OCI-LY7 (cell line): ENCODE measurements at regions not wholly inside any gene's neighbourhood (a gene's known extent, or its start where the extent isn't known, plus 50 kb on each side); places are given as distances from the start of the nearest gene placed in this dataset.

ENCODE experiments used
- BruUV-seq: library from RNA; stranded (reverse); fragments of 400-500 nt; replicated peaks from 2 replicates; lab custom pipeline; 2021; lab: Mats Ljungman, UMichigan
- CTCF ChIA-PET: fragments of 300-600 bp; sonication (Branson Sonifier 250); formaldehyde crosslinking; loops from one replicate; lab custom pipeline; 2022; ENCODE audit warnings: antibody characterized with exemption; ENCODE audit not compliant: unreplicated experiment; lab: Charles Lee
- POLR2A ChIA-PET: fragments of 300-600 bp; sonication (Branson Sonifier 250); formaldehyde crosslinking; loops from one replicate; lab custom pipeline; 2022; ENCODE audit warnings: antibody characterized with exemption; lab: Charles Lee
- DNase-seq: peaks from one replicate; pipeline ENCODE4 v3.0.0-alpha.2; 2015; ENCODE audit warnings: low spot score
- H2AFZ ChIP-seq: fragments of 200-600 bp; sonication (generic), shearing (Covaris generic); 2 replicates; pipeline ENCODE4 v1.6.1; 2014; ENCODE audit warnings: mild to moderate bottlenecking, antibody characterized with exemption, low read length, moderate library complexity
- H3K27ac ChIP-seq: fragments of 200-600 bp; sonication (generic); 2 replicates; pipeline ENCODE4 v1.5.1; 2014; ENCODE audit warnings: mixed run types, low read depth, mild to moderate bottlenecking, moderate library complexity, low read length, inconsistent platforms; ENCODE audit not compliant: poor library complexity, severe bottlenecking
- H3K36me3 ChIP-seq: fragments of 200-600 bp; sonication (generic); 2 replicates; pipeline ENCODE4 v1.6.1; 2014; ENCODE audit warnings: mild to moderate bottlenecking, antibody characterized with exemption, low read length, moderate library complexity, mixed read lengths; ENCODE audit not compliant: insufficient read depth
- H3K4me1 ChIP-seq: fragments of 200-600 bp; sonication (generic); 2 replicates; pipeline ENCODE4 v1.5.1; 2014; ENCODE audit warnings: mild to moderate bottlenecking, low read length; ENCODE audit not compliant: insufficient read depth, poor library complexity, severe bottlenecking
- H3K4me2 ChIP-seq: fragments of 200-600 bp; sonication (generic); 2 replicates; pipeline ENCODE4 v1.6.1; 2014; ENCODE audit warnings: mild to moderate bottlenecking, low read length
- H3K4me3 ChIP-seq: fragments of 200-600 bp; sonication (generic); 2 replicates; pipeline ENCODE4 v1.5.1; 2014; ENCODE audit warnings: mild to moderate bottlenecking, low read depth, low read length; ENCODE audit not compliant: poor library complexity, severe bottlenecking
- H3K79me2 ChIP-seq: fragments of 200-600 bp; sonication (generic); 2 replicates; pipeline ENCODE4 v1.6.1; 2016; ENCODE audit warnings: low read depth, mild to moderate bottlenecking, low read length, moderate library complexity, mixed read lengths; ENCODE audit not compliant: insufficient read depth
- H3K9me2 ChIP-seq: fragments of 200-600 bp; sonication (generic); 2 replicates; pipeline ENCODE4 v1.6.1; 2016; ENCODE audit warnings: mild to moderate bottlenecking, low read length, mixed read lengths; ENCODE audit not compliant: insufficient read depth
- H3K9me3 ChIP-seq: fragments of 200-600 bp; sonication (generic); 2 replicates; pipeline ENCODE4 v1.6.1; 2014; ENCODE audit warnings: mild to moderate bottlenecking, mixed run types, low read length, mixed read lengths
- H4K20me1 ChIP-seq: fragments of 200-600 bp; sonication (generic); 2 replicates; pipeline ENCODE4 v1.6.1; 2014; ENCODE audit warnings: mild to moderate bottlenecking, antibody characterized with exemption, low read length, moderate library complexity, mixed read lengths; ENCODE audit not compliant: insufficient read depth
- CTCF ChIP-seq: fragments of 200-600 bp; sonication (generic); conservative IDR thresholded peaks from 2 replicates; pipeline ENCODE4 v1.5.1; 2014; ENCODE audit warnings: mild to moderate bottlenecking, antibody characterized with exemption, low read length, moderate library complexity, mixed read lengths
- EZH2phosphoT487 ChIP-seq: fragments of 200-600 bp; sonication (generic); IDR thresholded peaks from 2 replicates; pipeline ENCODE4 v1.6.1; 2018; ENCODE audit warnings: low read depth, borderline replicate concordance, mild to moderate bottlenecking, mixed run types, antibody characterized with exemption, low read length, moderate library complexity, mixed read lengths
- intact Hi-C: fragments of 100-400 bp; cut with micrococcal nuclease; formaldehyde crosslinking; loops from one replicate; pipeline ENCODE4 v1.10.0; 2022; ENCODE audit not compliant: unreplicated experiment

GRCh38 chr12:132427174-132427768 lies 62.7 kb upstream of the FBRSL1 start:
- no peak overlapping the region for H2AFZ ChIP-seq
- BruUV-seq, result no TSS peak
- no peak overlapping the region for H3K4me3 ChIP-seq
- no peak overlapping the region for H3K27ac ChIP-seq
- no peaks in the 10 kb centered on the region for H3K36me3 ChIP-seq
- no peaks in the 10 kb centered on the region for H3K79me2 ChIP-seq
- TF ChIP-seq EZH2phosphoT487, result no peak
- no peak for DNase-seq
- H3K9me2 ChIP-seq, result no peaks in the 10 kb centered on the region
- no peaks in the 10 kb centered on the region for H4K20me1 ChIP-seq
- intact Hi-C loops, result no loop called here
- peaks cover 16% of the 10 kb centered on the region for H3K4me1 ChIP-seq
- ChIA-PET POLR2A (interaction anchor here (0.6 kb wide), 1 partner anchor 218 kb away, joined by 3 read pairs; no protein-coding TSS in a partner anchor), CTCF (no interaction called here)
- 0 out of 2 replicates have a peak, but pooled peaks cover 3% of the 10 kb centered on the region for H3K9me3 ChIP-seq
- H3K4me2 ChIP-seq, result no peak overlapping the region

- Histone ChIP-seq H3K27ac (no peak overlapping the region), H3K9me3 (0 out of 2 replicates have a peak, but pooled peaks cover 3% of the 10 kb centered on the region), H4K20me1 (no peaks in the 10 kb centered on the region), H3K79me2 (no peaks in the 10 kb centered on the region), H3K4me2 (no peak overlapping the region), H3K9me2 (no peaks in the 10 kb centered on the region), H3K4me1 (peaks cover 16% of the 10 kb centered on the region), H3K36me3 (no peaks in the 10 kb centered on the region), H2AFZ (no peak overlapping the region), H3K4me3 (no peak overlapping the region)
- no peak for DNase-seq
- no peak for TF ChIP-seq EZH2phosphoT487
- TF ChIP-seq CTCF, result no peak
- no TSS peak for BruUV-seq
- ChIA-PET CTCF (no interaction called here), POLR2A (no interaction called here)
- intact Hi-C loops, result no loop called here
Measured at GRCh38 chr12:132426349-132427173, 63.4 kb upstream of the FBRSL1 start.

GRCh38 chr12:132424811-132425210 lies 65.1 kb upstream of the FBRSL1 start:
- Histone ChIP-seq H3K9me2 (no peaks in the 10 kb centered on the region), H3K4me1 (peaks cover 2% of the 10 kb centered on the region), H3K4me3 (no peak overlapping the region), H3K9me3 (0 out of 2 replicates have a peak, but pooled peaks cover 3% of the 10 kb centered on the region), H3K27ac (no peak overlapping the region), H4K20me1 (no peaks in the 10 kb centered on the region), H3K36me3 (no peaks in the 10 kb centered on the region), H2AFZ (no peak overlapping the region), H3K4me2 (no peak overlapping the region), H3K79me2 (no peaks in the 10 kb centered on the region)
- TF ChIP-seq CTCF (no peak), EZH2phosphoT487 (no peak)
- POLR2A ChIA-PET, result no interaction called here
- CTCF ChIA-PET, result no interaction called here
- BruUV-seq, result no TSS peak
- intact Hi-C loops, result no loop called here
- DNase-seq, result no peak
